SHP77 treated with DMSO at 0.1 percent for 48 hours (cell line): ENCODE measurements at regions not wholly inside any gene's neighbourhood (a gene's known extent, or its start where the extent isn't known, plus 50 kb on each side); places are given as distances from the start of the nearest gene placed in this dataset.

Source experiments
- DNase-seq: peaks from one replicate; lab custom pipeline; 2025; lab: John Stamatoyannopoulos, UW

DNA sequence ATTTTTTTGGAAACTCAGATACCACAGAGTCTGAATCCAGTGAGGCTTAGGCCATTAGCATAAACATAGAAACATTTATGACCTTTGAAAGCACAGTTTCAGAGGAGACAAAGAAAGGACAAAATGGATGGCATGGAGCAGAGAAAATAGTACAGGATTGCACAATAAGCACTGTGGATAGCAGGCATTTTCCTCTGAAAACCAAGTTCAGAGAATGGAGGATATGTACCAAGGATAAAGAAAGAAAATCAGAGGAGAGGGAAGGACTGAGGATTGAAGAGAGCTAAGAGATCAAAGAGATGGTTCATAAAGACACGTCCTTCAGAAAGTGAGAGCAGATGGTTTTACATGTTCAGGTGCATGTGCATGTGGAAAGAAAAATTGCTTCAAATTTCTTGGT is 707.2 kb upstream of the CELF2 start:
- no peak for DNase-seq

DNA sequence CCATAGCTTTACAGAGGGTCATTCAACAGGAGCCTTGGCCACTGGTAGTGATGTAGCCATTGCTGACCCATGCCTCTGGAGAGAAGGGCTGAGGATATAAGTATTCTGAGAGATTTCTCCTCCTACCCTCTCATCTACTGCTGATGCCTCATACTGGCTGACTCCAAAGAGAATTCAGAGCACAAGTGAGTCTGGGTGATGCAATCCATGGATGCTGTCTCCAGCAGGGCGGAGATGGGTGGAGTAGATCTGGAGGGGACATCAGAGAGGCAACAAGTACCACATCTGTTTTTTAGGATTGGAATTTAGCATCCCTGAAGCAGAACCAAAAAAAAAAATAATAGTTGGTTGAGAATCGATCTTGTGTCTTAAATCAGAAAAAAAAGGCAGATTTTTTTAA is 705.7 kb upstream of the CELF2 start:
- DNase-seq, result no peak

- DNase-seq, result no peak
Observed at GRCh38 chr10:10313149-10313835, 704.4 kb upstream of the CELF2 start.

- DNase-seq, result no peak
Observed at GRCh38 chr10:10314626-10315025, 703.0 kb upstream of the CELF2 start.

DNA sequence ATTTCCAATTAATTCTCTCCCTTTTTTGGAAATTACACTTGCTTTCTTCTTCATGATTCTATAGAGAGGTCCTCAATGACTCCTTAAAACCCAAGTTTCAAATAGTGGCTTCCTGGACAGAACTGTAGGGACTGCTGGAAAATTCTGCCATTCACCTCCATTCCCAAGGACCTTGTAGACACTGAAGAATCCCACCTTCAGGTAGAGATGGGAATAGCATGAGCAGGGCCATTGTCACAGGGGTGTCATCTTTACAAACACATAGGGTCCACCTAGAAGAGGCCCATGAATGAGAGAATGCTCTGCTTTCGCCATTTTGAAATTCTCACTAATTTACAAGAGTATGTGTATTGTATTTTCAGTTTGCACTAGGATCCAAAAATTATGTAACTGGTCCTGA is 701.7 kb upstream of the CELF2 start:
- DNase-seq, result no peak

DNA sequence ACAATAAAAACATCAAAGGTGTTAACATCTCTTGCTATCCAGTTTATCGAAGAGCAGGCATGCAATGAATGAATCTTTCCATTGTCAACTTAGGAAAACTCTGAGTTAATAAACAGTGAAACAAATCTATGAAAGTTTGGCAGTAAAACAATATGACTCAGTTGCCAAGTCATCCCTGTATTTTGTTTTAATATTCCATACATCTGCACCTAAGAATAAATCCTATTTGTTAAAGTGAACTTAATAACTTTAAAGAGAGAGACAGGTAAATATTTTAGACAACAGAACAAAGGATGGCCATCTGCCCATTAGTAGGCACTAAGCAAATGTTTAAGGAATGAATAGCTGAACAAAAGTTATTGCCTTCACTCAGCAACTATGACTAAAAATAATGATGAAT is 700.5 kb upstream of the CELF2 start:
- DNase-seq, result no peak

GRCh38 chr10:10318856-10319255 is 698.8 kb upstream of the CELF2 start:
- no peak for DNase-seq

- no peak for DNase-seq
Observed at GRCh38 chr10:10320956-10321355, 696.7 kb upstream of the CELF2 start.

GRCh38 chr10:10326116-10326515 is 691.6 kb upstream of the CELF2 start:
- DNase-seq, result no peak

GRCh38 chr10:10327934-10328333 is 689.7 kb upstream of the CELF2 start:
- DNase-seq, result no peak

DNA sequence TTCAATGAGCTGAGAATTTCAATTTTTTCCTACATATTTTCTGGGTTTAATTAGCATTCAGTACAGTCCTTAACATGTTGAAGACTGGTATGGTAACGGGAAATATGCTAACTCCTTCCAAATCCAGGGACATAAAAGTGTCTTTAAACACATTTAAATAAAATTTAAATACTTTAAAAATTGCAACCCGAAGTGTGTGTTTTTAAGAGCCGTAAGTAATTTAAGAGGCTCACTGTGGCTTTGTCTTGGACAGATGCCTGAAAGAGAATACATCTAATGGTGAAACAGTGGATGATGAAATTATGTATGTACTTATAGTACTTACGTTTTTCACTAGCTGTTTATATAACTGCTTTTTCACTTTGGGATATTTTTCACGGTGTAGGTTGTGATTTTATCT is 687.3 kb upstream of the CELF2 start:
- DNase-seq, result no peak

- DNase-seq, result no peak
Observed at GRCh38 chr10:10332786-10333185, 684.9 kb upstream of the CELF2 start.

DNA sequence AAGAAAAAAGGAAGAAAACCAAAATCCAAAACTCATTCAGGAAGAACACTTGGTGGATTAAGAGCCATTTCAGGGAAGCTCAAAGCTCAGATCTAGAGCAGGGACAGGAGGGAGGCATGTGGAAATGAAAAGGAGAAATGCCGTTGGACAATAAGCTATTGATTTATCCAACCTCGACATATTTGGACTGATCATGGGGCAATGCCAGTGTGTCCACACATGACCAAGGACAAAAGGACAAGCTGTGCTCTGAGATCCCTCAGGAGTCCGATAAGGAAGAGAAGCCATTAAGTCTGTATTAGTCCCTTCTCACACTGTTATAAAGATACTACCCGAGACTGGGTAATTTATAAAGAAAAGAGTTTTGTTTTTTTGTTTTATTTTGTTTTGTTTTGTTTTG is 684.0 kb upstream of the CELF2 start:
- DNase-seq, result no peak

- no peak for DNase-seq
Observed at GRCh38 chr10:10338339-10338738, 679.3 kb upstream of the CELF2 start.

GRCh38 chr10:10346390-10347150 is 671.1 kb upstream of the CELF2 start:
- no peak for DNase-seq

DNA sequence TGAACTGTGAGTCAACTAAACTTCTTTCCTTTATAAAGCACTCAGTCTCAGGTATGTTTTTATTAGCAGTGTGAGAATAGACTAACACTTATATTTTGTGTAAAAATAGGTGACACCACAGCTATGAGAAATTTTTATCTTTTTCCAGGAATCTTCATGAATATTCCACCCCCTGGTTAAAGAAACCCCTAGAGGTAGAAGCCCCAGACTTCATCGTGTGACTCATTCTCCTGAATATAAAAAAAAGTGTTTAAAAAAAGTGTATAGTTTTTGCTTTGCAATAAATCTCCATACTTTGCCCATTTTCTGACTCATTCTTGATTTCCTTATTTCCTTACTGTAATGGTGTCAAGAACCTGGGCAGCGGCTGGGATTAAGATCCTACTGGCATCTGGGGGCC is 667.6 kb upstream of the CELF2 start:
- no peak for DNase-seq

GRCh38 chr10:10351451-10351850 is 666.2 kb upstream of the CELF2 start:
- DNase-seq, result no peak

GRCh38 chr10:10353326-10353868 is 664.3 kb upstream of the CELF2 start:
- DNase-seq, result no peak

GRCh38 chr10:10359263-10359662 is 658.4 kb upstream of the CELF2 start:
- no peak for DNase-seq

DNA sequence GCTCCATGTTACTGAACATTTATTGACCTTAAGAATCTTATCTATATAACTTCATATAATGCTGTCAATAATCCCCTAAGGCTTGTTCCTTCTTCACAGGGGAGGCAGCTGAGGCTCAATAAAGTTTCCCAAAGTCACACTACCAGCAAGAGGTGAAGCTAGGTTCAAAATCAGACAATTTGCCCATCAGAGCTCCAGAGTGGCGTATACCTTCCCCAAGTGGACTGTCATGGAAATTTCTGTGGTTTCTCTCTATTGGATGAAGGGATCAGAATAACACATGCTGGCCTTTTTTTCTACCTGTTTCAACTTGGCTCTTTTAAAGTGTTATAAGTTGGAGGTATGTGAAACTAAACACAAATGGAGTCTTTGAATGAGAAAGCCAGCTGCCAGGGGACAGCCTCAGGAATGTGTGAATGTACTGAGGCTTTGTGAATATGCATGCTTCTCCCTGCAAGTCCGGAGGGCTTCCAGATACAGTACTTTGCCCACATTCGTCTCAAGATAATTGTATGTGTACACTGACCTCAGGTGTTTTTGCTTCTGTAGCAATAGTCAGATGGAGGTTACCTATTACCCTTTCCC is 656.3 kb upstream of the CELF2 start:
- DNase-seq, result no peak

DNA sequence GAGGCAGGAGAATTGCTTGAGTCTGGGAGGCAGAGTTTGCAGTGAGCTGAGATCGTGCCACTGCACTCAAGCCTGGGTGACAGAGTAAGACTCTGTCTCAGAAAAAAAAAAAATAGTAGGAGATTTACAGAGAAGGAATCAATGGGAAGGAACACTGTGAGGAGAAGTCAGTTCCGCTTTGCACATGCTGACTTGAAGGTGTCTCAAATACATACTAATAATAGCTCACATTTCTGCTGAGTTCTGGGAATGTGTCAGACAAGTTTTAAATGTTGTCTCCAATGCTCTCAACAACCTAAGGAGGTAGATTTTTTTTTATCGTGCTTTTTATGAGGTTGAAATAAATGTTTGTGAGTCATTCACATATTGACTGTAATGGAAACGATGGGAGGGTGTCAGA is 654.9 kb upstream of the CELF2 start:
- DNase-seq, result no peak

DNA sequence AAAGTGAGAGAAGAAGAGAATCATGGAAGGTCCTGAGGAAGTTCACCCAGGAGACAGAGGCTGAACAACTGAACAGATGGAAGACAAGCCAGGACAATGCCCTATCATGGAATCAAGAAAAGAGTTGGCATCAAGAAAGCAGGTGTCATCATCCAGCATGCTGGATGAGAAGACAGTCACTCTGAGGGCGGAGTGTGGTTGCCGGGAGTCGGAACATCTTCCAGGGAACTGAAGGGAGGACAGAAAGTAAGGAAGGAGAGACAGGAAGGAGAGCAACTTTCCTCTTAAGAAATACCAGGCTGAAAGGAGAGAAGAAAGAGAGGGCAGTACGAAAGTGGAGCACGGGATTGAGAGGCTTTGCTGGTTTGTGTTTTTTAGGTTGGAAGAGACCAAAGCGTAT is 654.5 kb upstream of the CELF2 start:
- DNase-seq, result no peak

DNA sequence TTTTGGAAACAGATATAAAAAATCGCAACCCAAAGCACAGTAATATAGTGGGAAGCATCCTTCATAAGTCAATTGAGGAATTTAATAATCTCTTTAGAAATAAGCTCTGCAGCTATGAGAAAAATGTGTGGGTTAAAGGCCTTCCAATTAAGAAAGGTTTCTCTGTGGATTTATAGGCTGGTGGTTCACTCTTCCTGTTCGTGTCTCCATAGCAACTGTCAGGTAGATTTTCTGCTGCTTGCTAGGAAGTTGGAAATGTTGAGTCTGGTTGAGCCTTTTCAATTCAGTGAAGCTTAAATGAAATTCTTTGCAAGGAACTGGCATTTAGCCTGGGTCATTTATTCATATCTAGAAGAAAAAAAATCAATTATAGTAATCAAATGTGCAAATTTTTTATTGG is 652.8 kb upstream of the CELF2 start:
- no peak for DNase-seq
